LoVo (cell line): ENCODE measurements at regions not wholly inside any gene's neighbourhood (a gene's known extent, or its start where the extent isn't known, plus 50 kb on each side); places are given as distances from the start of the nearest gene placed in this dataset.
"Not testable (repeated sequence)": the region's sequence is repeated elsewhere in the genome, so short reads cannot be mapped to it uniquely, and the experiment has no call there.

Source experiments
- DNase-seq: peaks from one replicate; pipeline ENCODE4 v3.0.0-alpha.2; 2016; ENCODE audit warnings: low spot score

- no peak for DNase-seq
Observed at GRCh38 chr7:54392935-54393334, 149.2 kb upstream of the VSTM2A start.

- DNase-seq, result peak; percentile 15
Observed at GRCh38 chr7:54394834-54395233, 147.3 kb upstream of the VSTM2A start.

- DNase-seq, result no peak
Observed at GRCh38 chr7:54397836-54398612, 144.2 kb upstream of the VSTM2A start.

GRCh38 chr7:54398863-54399262 is 143.3 kb upstream of the VSTM2A start:
- no peak for DNase-seq

- DNase-seq, result no peak
Observed at GRCh38 chr7:54409917-54410316, 132.3 kb upstream of the VSTM2A start.

GRCh38 chr7:54416678-54417077 is 125.5 kb upstream of the VSTM2A start:
- DNase-seq, result no peak

- no peak for DNase-seq
Observed at GRCh38 chr7:54419209-54419608, 123.0 kb upstream of the VSTM2A start.

GRCh38 chr7:54426406-54426805 is 115.8 kb upstream of the VSTM2A start:
- no peak for DNase-seq

GRCh38 chr7:54429111-54429510 is 113.1 kb upstream of the VSTM2A start:
- DNase-seq, result no peak

- no peak for DNase-seq
Observed at GRCh38 chr7:54439391-54439790, 102.8 kb upstream of the VSTM2A start.

GRCh38 chr7:54444046-54444686 is 98.0 kb upstream of the VSTM2A start:
- DNase-seq, result not testable (repeated sequence)

GRCh38 chr7:54453168-54453567 is 89.0 kb upstream of the VSTM2A start:
- not testable (repeated sequence) for DNase-seq

GRCh38 chr7:54454700-54455099 is 87.5 kb upstream of the VSTM2A start:
- not testable (repeated sequence) for DNase-seq

- DNase-seq, result no peak
Observed at GRCh38 chr7:54465095-54465494, 77.1 kb upstream of the VSTM2A start.

GRCh38 chr7:54469740-54470139 is 72.4 kb upstream of the VSTM2A start:
- no peak for DNase-seq

- no peak for DNase-seq
Observed at GRCh38 chr7:54476609-54477008, 65.6 kb upstream of the VSTM2A start.

GRCh38 chr7:54477083-54477482 is 65.1 kb upstream of the VSTM2A start:
- no peak for DNase-seq

- DNase-seq, result no peak
Observed at GRCh38 chr7:54483523-54483922, 58.7 kb upstream of the VSTM2A start.

GRCh38 chr7:54485044-54485443 is 57.1 kb upstream of the VSTM2A start:
- no peak for DNase-seq
